BE2C (cell line): ENCODE measurements at regions not wholly inside any gene's neighbourhood (a gene's known extent, or its start where the extent isn't known, plus 50 kb on each side); places are given as distances from the start of the nearest gene placed in this dataset.

Experiments
- DNase-seq: peaks from one replicate; pipeline ENCODE4 v3.0.0-alpha.2; 2020
- H3K27me3 ChIP-seq: fragments of 250-450 bp; sonication (Bioruptor Pico); 2 replicates; pipeline ENCODE4 v1.5.1; 2020; ENCODE audit warnings: mild to moderate bottlenecking
- H3K36me3 ChIP-seq: fragments of 250-450 bp; sonication (Bioruptor Pico); 2 replicates; pipeline ENCODE4 v1.5.1; 2020; ENCODE audit warnings: mild to moderate bottlenecking
- H3K4me1 ChIP-seq: fragments of 250-450 bp; sonication (Bioruptor Pico); 2 replicates; pipeline ENCODE4 v1.5.1; 2020
- H3K4me3 ChIP-seq: 2 replicates; pipeline ENCODE4 v1.5.1; 2011; ENCODE audit warnings: low read depth, low read length
- H3K9me3 ChIP-seq: fragments of 250-450 bp; sonication (Bioruptor Pico); 2 replicates; pipeline ENCODE4 v1.5.1; 2020
- TF ChIP-seq, protein P1 (sequence below): IDR thresholded peaks from 2 replicates; pipeline ENCODE4 v1.5.1; 2012; ENCODE audit warnings: mild to moderate bottlenecking, low read depth, low read length

DNA sequence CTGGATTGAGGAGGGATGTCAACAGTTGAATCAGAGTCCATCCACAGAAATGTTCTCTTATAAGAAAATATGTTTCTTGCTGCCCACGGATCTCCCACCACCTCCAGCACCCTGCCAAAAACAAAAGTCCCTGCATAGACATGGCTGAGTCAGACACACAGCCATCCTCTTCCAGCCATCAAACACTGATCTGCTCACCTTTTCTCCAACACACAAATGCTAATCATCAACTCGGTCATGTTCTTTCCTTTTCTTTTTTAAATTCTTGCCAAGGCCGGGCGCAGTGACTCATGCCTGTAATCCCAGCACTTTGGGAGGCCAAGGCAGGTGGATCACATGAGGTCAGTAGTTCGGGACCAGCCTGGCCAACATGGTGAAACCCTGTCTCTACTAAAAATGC, 110.7 kb upstream of the IL12A start:
- Histone ChIP-seq H3K36me3 (peaks cover 45% of the 10 kb centered on the region), H3K9me3 (no peaks in the 10 kb centered on the region), H3K4me3 (no peak overlapping the region), H3K4me1 (peaks cover 66% of the 10 kb centered on the region), H3K27me3 (no peaks in the 10 kb centered on the region)
- TF ChIP-seq, protein P1, sequence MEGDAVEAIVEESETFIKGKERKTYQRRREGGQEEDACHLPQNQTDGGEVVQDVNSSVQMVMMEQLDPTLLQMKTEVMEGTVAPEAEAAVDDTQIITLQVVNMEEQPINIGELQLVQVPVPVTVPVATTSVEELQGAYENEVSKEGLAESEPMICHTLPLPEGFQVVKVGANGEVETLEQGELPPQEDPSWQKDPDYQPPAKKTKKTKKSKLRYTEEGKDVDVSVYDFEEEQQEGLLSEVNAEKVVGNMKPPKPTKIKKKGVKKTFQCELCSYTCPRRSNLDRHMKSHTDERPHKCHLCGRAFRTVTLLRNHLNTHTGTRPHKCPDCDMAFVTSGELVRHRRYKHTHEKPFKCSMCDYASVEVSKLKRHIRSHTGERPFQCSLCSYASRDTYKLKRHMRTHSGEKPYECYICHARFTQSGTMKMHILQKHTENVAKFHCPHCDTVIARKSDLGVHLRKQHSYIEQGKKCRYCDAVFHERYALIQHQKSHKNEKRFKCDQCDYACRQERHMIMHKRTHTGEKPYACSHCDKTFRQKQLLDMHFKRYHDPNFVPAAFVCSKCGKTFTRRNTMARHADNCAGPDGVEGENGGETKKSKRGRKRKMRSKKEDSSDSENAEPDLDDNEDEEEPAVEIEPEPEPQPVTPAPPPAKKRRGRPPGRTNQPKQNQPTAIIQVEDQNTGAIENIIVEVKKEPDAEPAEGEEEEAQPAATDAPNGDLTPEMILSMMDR, result no peak
- no peak for DNase-seq

DNA sequence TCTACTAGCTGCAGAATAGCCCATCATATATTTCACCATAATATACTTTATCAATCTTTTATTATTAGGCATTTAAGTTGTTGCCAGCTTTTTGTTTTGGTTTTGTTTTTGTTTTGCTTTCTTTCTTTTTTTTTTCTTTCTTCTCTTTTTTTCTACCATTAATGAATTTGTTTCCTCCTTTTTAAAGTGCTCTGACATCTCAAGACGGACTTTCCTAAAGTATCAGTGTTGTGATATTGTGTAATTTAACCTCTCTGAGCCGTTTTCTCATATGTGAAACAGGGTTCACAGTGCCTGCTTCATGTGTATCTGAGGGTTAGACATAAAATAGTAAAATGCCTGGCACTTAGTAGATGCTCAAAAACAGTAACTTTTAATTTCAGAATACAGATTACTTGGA, 109.5 kb upstream of the IL12A start:
- peak overlapping the region; percentile 36 for H3K4me3 ChIP-seq
- H3K36me3 ChIP-seq, result peaks cover 37% of the 10 kb centered on the region
- TF ChIP-seq, protein P1, result no peak
- no peaks in the 10 kb centered on the region for H3K9me3 ChIP-seq
- peaks cover 68% of the 10 kb centered on the region for H3K4me1 ChIP-seq
- no peaks in the 10 kb centered on the region for H3K27me3 ChIP-seq
- no peak for DNase-seq

DNA sequence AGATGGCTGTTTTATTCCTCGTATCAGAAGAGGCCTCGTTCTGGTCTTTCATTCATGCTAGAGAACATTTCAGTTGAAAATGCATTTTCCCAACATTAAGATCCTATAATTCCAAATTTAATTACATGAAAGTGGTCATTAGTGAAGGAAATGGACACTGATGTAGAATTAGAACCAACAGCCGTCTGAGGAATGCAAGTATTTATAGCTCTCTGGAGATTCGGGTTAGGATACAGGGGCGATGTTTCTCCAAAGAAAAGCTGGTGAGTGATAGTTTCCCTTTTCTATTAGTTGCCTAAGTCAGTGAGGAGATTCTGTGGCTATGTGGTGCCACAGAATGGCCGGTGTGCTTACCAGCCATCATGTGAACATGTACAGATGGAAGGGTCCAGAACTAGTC, 109.0 kb upstream of the IL12A start:
- Histone ChIP-seq H3K36me3 (peaks cover 33% of the 10 kb centered on the region), H3K9me3 (no peaks in the 10 kb centered on the region), H3K4me1 (peaks cover 68% of the 10 kb centered on the region), H3K27me3 (no peaks in the 10 kb centered on the region), H3K4me3 (peak overlapping the region; percentile 36)
- TF ChIP-seq, protein P1, result peak; percentile 8; the same call in 1 of the 2 replicates
- no peak for DNase-seq

DNA sequence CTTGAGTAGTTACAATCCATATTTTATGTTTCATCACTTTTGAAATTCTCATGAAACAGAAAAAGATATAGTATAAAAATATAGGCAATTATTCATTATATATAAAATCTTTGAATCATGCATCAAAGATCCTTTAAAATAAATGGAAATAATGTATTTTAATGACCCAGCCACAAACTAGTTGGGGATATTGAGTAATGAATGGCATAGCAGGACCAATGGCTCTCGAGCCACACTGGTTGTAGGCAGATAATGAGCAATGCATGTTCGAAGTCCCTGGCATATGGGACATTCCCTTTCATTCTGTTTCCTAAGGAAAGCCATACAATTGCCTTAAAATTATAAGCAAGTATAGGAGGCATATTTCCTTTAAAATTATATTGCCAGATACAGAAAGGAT, 107.4 kb upstream of the IL12A start:
- no peaks in the 10 kb centered on the region for H3K27me3 ChIP-seq
- peaks cover 69% of the 10 kb centered on the region for H3K4me1 ChIP-seq
- TF ChIP-seq, protein P1, result no peak
- H3K9me3 ChIP-seq, result no peaks in the 10 kb centered on the region
- no peak overlapping the region for H3K4me3 ChIP-seq
- no peak for DNase-seq
- peaks cover 34% of the 10 kb centered on the region for H3K36me3 ChIP-seq

DNA sequence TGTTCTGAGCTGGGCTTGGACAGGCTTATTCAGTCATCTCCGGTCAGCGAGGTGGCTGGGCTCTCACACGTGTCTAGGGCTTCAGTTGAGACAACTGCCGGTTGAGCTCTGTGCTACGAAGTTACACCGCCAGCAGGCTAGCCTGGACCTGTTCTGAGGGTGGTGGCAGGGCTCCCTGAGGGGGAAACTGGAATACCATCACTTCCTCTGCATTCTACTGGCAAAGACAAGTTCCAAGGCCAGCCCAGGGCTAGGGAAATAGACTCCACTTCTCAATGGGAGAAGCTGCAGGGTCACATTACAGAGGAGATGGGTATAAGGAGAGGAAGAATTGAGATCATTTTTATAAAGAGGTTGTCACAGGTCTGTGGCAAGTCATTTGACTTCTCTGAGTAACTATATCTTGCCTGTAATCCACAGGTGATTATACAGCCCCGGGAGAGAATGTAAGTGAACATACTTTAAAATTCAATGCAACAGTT, 106.8 kb upstream of the IL12A start:
- Histone ChIP-seq H3K9me3 (no peaks in the 10 kb centered on the region), H3K4me3 (no peak overlapping the region), H3K27me3 (no peaks in the 10 kb centered on the region), H3K4me1 (peaks cover 75% of the 10 kb centered on the region), H3K36me3 (peaks cover 34% of the 10 kb centered on the region)
- DNase-seq, result peak; percentile 61
- TF ChIP-seq, protein P1, result no peak

DNA sequence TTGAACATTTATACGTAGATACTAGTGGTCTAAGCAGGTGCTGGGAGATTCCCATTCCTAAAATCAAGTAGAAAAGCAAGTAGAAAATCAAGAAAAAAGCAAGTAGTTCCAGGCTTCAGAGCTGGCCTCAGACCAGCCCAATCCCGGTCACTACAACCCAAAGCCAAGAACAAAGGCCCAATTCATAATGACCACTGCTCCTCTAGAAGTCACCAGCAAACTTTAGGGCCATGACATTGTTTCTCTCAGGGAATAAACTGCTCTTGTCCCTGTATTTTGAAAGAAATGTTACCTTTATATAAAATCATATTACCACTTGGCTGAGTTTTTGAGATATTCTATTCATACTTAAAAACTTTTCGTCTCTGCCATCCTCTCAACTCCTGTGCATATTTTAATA, 106.3 kb upstream of the IL12A start:
- DNase-seq, result no peak
- Histone ChIP-seq H3K27me3 (no peaks in the 10 kb centered on the region), H3K9me3 (no peaks in the 10 kb centered on the region), H3K36me3 (peaks cover 34% of the 10 kb centered on the region), H3K4me1 (peaks cover 76% of the 10 kb centered on the region), H3K4me3 (peak overlapping the region; percentile 5)
- TF ChIP-seq, protein P1, result no peak
